ENCODE measurements at regions not wholly inside any gene's neighbourhood (a gene's known extent, or its start where the extent isn't known, plus 50 kb on each side); places are given as distances from the start of the nearest gene placed in this dataset.

- no peak for DNase-seq
Observed at GRCh38 chr12:58190618-58191017, 249.3 kb downstream of the ATP23 start.

GRCh38 chr12:58196971-58197370 lies 255.6 kb downstream of the ATP23 start:
- DNase-seq = no peak

- DNase-seq = no peak
Observed at GRCh38 chr12:58202933-58203718, 261.8 kb downstream of the ATP23 start.

- DNase-seq = no peak
Observed at GRCh38 chr12:58204071-58204470, 262.7 kb downstream of the ATP23 start.

GRCh38 chr12:58206876-58207275 lies 265.5 kb downstream of the ATP23 start:
- no peak for DNase-seq

GRCh38 chr12:58211211-58211610 lies 269.8 kb downstream of the ATP23 start:
- DNase-seq = no peak

GRCh38 chr12:58217130-58217529 lies 275.8 kb downstream of the ATP23 start:
- no peak for DNase-seq

GRCh38 chr12:58224536-58225105 lies 283.3 kb downstream of the ATP23 start:
- peak; percentile 52 for DNase-seq

- peak; percentile 78 for DNase-seq
Observed at GRCh38 chr12:58225203-58225877, 284.0 kb downstream of the ATP23 start.

GRCh38 chr12:58233886-58234285 lies 292.5 kb downstream of the ATP23 start:
- DNase-seq = no peak

GRCh38 chr12:58238411-58238810 lies 297.0 kb downstream of the ATP23 start:
- no peak for DNase-seq

- no peak for DNase-seq
Observed at GRCh38 chr12:58241099-58241498, 299.7 kb downstream of the ATP23 start.

GRCh38 chr12:58242796-58243630 lies 301.6 kb downstream of the ATP23 start:
- no peak for DNase-seq

- no peak for DNase-seq
Observed at GRCh38 chr12:58247633-58248032, 306.3 kb downstream of the ATP23 start.

GRCh38 chr12:58248599-58248998 lies 307.2 kb downstream of the ATP23 start:
- no peak for DNase-seq

GRCh38 chr12:58249610-58250009 lies 308.2 kb downstream of the ATP23 start:
- no peak for DNase-seq

- no peak for DNase-seq
Observed at GRCh38 chr12:58250077-58250476, 308.7 kb downstream of the ATP23 start.

- no peak for DNase-seq
Observed at GRCh38 chr12:58252914-58253313, 311.5 kb downstream of the ATP23 start.

- no peak for DNase-seq
Observed at GRCh38 chr12:58253663-58254062, 312.3 kb downstream of the ATP23 start.

- no peak for DNase-seq
Observed at GRCh38 chr12:58254463-58255100, 313.2 kb downstream of the ATP23 start.

- DNase-seq = no peak
Observed at GRCh38 chr12:58262796-58263195, 321.4 kb downstream of the ATP23 start.

- DNase-seq = no peak
Observed at GRCh38 chr12:58263816-58264215, 322.4 kb downstream of the ATP23 start.
